Ecto neural progenitor cell (in vitro differentiated cells): ENCODE measurements at regions not wholly inside any gene's neighbourhood (a gene's known extent, or its start where the extent isn't known, plus 50 kb on each side); places are given as distances from the start of the nearest gene placed in this dataset.
A peak's percentile ranks its signal among the peaks of the same experiment; 100 is the strongest.

Experiments used
- DNase-seq: peaks from one replicate; pipeline ENCODE4 v3.0.0-alpha.2; 2018; ENCODE audit warnings: low spot score

GRCh38 chr3:87414271-87414670, 137.9 kb upstream of the POU1F1 start:
- no peak for DNase-seq

GRCh38 chr3:87413814-87414213, 137.4 kb upstream of the POU1F1 start:
- no peak for DNase-seq

GRCh38 chr3:87410110-87410509, 133.7 kb upstream of the POU1F1 start:
- no peak for DNase-seq

- no peak for DNase-seq
These were observed 121.9 kb upstream of the POU1F1 start for GRCh38 chr3:87398168-87398801.

GRCh38 chr3:87397211-87397610, 120.8 kb upstream of the POU1F1 start:
- DNase-seq: no peak

GRCh38 chr3:87390821-87391220, 114.4 kb upstream of the POU1F1 start:
- no peak for DNase-seq

- DNase-seq: peak; percentile 52
These were observed 114.0 kb upstream of the POU1F1 start for GRCh38 chr3:87390353-87390752.

GRCh38 chr3:87375231-87375682, 98.9 kb upstream of the POU1F1 start:
- DNase-seq: no peak

GRCh38 chr3:87370007-87370406, 93.6 kb upstream of the POU1F1 start:
- no peak for DNase-seq

- DNase-seq: no peak
These were observed 91.4 kb upstream of the POU1F1 start for GRCh38 chr3:87367736-87368135.

- DNase-seq: no peak
These were observed 87.3 kb upstream of the POU1F1 start for GRCh38 chr3:87363721-87364120.

GRCh38 chr3:87361956-87362355, 85.6 kb upstream of the POU1F1 start:
- no peak for DNase-seq

- DNase-seq: no peak
These were observed 84.9 kb upstream of the POU1F1 start for GRCh38 chr3:87361271-87361670.

- DNase-seq: no peak
These were observed 83.4 kb upstream of the POU1F1 start for GRCh38 chr3:87359826-87360225.

GRCh38 chr3:87359025-87359424, 82.6 kb upstream of the POU1F1 start:
- DNase-seq: no peak

GRCh38 chr3:87358066-87358465, 81.7 kb upstream of the POU1F1 start:
- no peak for DNase-seq

GRCh38 chr3:87354398-87354797, 78.0 kb upstream of the POU1F1 start:
- no peak for DNase-seq

GRCh38 chr3:87351937-87352336, 75.6 kb upstream of the POU1F1 start:
- DNase-seq: no peak

- no peak for DNase-seq
These were observed 74.2 kb upstream of the POU1F1 start for GRCh38 chr3:87350367-87351199.

- no peak for DNase-seq
These were observed 73.4 kb upstream of the POU1F1 start for GRCh38 chr3:87349833-87350232.

GRCh38 chr3:87336761-87337160, 60.4 kb upstream of the POU1F1 start:
- no peak for DNase-seq

GRCh38 chr3:87335931-87336330, 59.5 kb upstream of the POU1F1 start:
- no peak for DNase-seq

GRCh38 chr3:87333393-87333892, 57.1 kb upstream of the POU1F1 start:
- DNase-seq: no peak
